GM21526 (cell line): ENCODE measurements at regions not wholly inside any gene's neighbourhood (a gene's known extent, or its start where the extent isn't known, plus 50 kb on each side); places are given as distances from the start of the nearest gene placed in this dataset.
"Not testable (repeated sequence)": the region's sequence is repeated elsewhere in the genome, so short reads cannot be mapped to it uniquely, and the experiment has no call there.

ENCODE experiments used
- ATAC-seq: cut with Tn5 transposase; IDR thresholded peaks from one replicate; pipeline ENCODE4 v1.9.1; 2021; ENCODE audit warnings: moderate library complexity; ENCODE audit not compliant: unreplicated experiment, low FRiP score

- no peak for ATAC-seq
Measured at GRCh38 chr18:1037776-1038175, 133.1 kb downstream of the ADCYAP1 start.

DNA sequence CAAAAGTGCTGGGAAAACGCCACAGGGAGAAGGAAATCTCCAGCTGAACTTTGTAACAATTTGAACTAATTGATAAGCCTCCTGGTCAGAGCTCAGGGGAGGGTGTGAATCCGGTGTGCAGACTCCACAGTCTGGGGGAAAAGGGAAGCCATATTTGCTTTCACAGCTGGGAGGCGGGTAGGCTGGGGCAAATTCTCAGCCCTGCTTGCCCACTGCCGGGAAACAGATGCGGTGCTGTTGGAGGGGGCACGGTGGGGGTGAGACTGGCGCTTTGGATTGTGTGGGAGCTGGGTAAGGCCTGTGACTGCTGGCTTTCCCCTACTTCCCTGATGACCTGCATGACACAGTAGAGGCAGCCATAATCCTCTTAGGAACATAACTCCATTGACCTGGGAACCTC, 134.8 kb downstream of the ADCYAP1 start:
- no peak for ATAC-seq

- not testable (repeated sequence) for ATAC-seq
Measured at GRCh38 chr18:1043039-1043438, 138.4 kb downstream of the ADCYAP1 start.

- ATAC-seq, result no peak
Measured at GRCh38 chr18:1045658-1046057, 141.0 kb downstream of the ADCYAP1 start.

DNA sequence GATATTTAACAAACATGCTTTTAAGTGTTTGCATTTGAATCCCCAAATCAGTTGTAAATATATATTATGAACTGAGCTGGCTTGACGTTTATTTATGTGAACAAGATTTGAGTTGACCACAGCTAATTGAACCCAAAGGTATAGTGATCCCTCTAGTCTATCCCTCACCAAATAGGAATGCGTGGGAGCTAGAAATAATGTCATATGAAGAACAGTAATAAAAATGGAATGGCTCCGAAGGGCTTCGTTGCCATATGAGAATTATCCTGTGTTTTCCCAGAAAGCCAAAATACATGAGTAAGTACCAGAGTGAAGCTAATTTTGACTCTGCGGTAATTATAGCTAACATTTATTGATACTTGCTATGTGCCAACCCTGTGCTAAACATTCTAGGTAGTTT, 142.7 kb downstream of the ADCYAP1 start:
- ATAC-seq, result no peak

DNA sequence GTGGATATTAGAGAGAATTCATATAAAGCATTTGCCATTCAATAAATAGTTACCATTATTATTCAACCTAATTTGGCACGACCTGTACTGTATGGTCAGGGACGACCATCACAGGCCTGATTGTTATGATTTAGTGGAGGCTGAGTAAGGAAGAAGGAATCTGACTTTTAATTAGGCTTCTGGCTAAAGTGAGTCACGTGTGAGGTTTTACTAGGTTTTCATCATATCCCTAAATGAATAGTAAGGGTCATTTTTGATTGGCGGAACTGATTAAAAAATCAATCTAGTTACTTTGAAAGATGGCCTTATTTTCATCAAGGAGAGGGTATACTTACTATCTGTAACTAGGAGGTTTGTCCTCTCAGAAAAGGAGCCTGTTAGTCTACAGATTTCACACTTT, 143.4 kb downstream of the ADCYAP1 start:
- no peak for ATAC-seq

GRCh38 chr18:1049173-1049572, 144.5 kb downstream of the ADCYAP1 start:
- ATAC-seq, result no peak

DNA sequence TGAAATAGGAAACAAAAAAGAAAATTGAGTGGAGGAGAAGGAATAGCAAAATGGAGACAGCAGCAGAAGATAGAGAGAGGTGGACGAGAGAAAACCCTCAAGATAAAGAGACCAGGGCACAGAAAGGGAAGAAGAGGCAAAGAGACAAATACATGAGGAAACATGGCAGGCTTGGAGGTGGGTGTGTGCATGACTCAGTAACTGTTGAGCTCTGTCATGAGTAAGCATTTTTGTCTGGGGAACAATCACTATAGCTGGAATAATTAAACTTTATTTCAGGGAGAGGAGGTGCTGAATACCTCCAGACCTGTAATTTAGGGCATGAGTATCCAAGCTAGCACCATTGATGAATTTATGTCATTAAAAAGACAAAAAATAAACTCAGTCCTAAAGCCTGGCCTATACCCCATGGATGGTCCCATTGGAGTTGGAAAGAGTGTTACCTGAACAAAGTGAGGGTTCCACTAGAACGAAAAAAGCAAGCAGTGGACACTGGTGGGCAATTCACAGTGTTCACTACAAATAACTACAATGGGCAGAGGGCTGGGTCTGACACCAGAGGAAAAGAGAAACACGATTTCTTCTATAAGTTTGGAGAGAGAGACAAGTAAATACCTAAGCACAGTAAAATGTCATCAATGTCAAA, 145.5 kb downstream of the ADCYAP1 start:
- ATAC-seq, result no peak

- no peak for ATAC-seq
Measured at GRCh38 chr18:1052301-1052700, 147.6 kb downstream of the ADCYAP1 start.

GRCh38 chr18:1053331-1054315, 149.0 kb downstream of the ADCYAP1 start:
- no peak for ATAC-seq

- no peak for ATAC-seq
Measured at GRCh38 chr18:1056404-1056803, 151.7 kb downstream of the ADCYAP1 start.

DNA sequence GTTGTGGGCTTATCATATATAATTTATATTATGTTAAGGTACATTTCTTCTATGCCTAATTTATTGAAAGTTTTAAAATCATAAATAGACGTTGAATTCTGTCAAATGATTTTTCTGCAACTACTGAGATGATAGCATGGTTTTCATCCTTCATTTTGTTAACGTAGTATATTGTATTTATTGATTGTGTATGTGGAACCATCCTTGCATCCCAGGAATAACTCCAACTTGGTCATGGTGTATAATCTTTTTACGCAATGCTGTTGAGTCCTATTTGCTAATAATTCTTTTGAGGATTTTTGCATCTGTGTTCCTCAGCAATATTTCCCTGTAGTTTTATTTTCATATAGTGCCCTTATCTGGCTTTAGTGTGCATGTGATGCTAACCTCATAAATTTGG, 152.7 kb downstream of the ADCYAP1 start:
- ATAC-seq, result no peak

- no peak for ATAC-seq
Measured at GRCh38 chr18:1062588-1062987, 157.9 kb downstream of the ADCYAP1 start.

DNA sequence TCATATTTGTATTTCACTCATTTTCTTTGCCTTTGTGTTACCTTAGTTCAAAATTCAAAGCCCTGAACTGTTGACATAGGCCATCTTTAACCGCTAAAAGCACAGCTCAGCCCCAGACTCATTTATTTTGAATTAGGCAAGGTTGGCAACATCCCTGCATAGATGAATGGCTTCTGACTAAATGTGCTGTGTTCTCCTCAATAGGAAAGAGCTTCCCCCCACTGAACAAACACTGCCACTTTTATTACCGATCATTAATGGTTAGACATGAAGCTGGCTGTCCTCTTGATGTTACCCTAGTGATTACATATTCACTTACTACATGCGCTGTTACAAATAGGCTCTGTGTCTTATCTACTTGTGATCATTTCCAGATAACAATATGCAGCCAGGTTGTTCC, 170.7 kb downstream of the ADCYAP1 start:
- ATAC-seq, result no peak

- no peak for ATAC-seq
Measured at GRCh38 chr18:1075876-1076275, 171.2 kb downstream of the ADCYAP1 start.

DNA sequence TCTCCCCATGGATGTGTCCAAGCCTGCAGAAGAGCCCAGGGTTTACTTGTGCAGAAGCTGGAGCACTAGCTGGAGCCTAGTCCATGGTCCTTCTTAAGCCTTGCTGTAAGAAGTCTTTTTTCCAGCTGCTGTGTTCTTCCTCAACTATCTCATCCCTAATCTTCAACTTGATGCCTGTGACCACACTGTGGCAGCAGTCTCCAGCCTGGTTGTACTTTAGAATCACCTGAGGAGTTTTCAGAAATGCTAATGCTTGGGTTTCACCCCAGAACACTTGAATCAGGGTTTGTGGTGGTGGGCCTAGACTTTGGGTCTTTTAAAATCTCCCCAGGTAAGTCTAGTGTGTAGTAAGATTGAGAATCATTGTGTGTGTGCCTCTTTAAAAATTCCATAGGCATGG, 173.6 kb downstream of the ADCYAP1 start:
- ATAC-seq, result no peak

GRCh38 chr18:1083675-1084074, 179.0 kb downstream of the ADCYAP1 start:
- ATAC-seq, result not testable (repeated sequence)

- no peak for ATAC-seq
Measured at GRCh38 chr18:1090758-1091157, 186.1 kb downstream of the ADCYAP1 start.

DNA sequence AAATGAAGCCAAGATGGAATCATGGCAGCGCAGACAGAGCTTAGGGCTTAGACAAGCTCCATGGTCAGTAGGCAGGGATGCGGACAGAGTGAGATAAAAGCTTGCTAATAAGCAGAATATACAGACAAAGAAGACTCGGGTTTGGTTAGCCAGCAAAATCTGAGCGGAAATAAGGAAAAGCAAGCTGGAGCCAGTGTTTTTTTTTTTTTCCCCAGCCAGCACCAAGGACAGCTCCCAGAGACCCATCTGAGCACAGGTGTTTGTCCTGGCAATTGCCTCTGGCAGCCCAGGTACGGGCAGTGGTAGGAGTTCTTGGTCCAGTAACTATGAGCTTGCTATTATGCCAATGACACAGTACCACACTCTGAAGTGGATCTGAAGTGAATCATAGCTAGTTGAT, 187.6 kb downstream of the ADCYAP1 start:
- no peak for ATAC-seq

DNA sequence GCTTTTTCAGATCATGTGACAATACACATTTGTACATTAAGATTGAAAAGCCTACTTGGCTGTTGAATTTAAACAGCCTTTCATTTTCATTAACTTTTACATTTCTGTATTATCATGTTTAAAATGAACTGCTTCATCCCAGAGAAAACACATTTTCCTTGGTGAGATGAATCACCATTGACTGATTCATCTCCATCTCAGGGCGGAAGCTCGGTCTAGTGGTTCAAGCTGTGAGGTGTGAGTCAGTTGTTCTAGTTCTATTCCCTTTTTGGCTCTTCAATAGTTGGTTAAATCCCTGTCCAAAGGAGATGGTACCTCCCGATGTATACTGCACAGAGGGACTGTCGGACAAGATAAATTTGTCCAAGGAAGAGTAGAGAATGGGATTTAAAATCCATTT, 189.7 kb downstream of the ADCYAP1 start:
- no peak for ATAC-seq

GRCh38 chr18:1097991-1098735, 193.5 kb downstream of the ADCYAP1 start:
- not testable (repeated sequence) for ATAC-seq
